Neural cell (in vitro differentiated cells): ENCODE measurements at regions not wholly inside any gene's neighbourhood (a gene's known extent, or its start where the extent isn't known, plus 50 kb on each side); places are given as distances from the start of the nearest gene placed in this dataset.

Experiments used
- H2AFZ ChIP-seq: fragments of 200-600, 300-800 bp; sonication (generic), shearing (Covaris generic); 2 replicates; pipeline ENCODE4 v1.6.0; 2014; ENCODE audit warnings: low read depth, mild to moderate bottlenecking, antibody characterized with exemption, low read length, moderate library complexity
- H3F3A ChIP-seq: fragments of 200-600 bp; shearing (Covaris generic); 2 replicates; pipeline ENCODE4 v1.6.1; 2016; ENCODE audit warnings: mild to moderate bottlenecking, moderate library complexity, mixed read lengths, antibody characterized with exemption, low read length; ENCODE audit not compliant: insufficient read depth, poor library complexity, severe bottlenecking
- H3K27ac ChIP-seq: fragments of 200-600, 300-800 bp; sonication (generic), shearing (Covaris generic); 2 replicates; pipeline ENCODE4 v1.5.1; 2014; ENCODE audit warnings: mild to moderate bottlenecking, low read length, moderate library complexity
- H3K27me3 ChIP-seq: fragments of 300-800, 200-600 bp; sonication (generic), shearing (Covaris generic); 2 replicates; pipeline ENCODE4 v1.6.0; 2014; ENCODE audit warnings: mild to moderate bottlenecking, low read depth, low read length, moderate library complexity; ENCODE audit not compliant: insufficient read depth
- H3K36me3 ChIP-seq: fragments of 300-800, 200-600 bp; sonication (generic), shearing (Covaris generic); 2 replicates; pipeline ENCODE4 v1.5.1; 2014; ENCODE audit warnings: mild to moderate bottlenecking, antibody characterized with exemption, low read length, moderate library complexity; ENCODE audit not compliant: insufficient read depth
- H3K4me2 ChIP-seq: fragments of 300-800, 200-600 bp; sonication (generic), shearing (Covaris generic); 2 replicates; pipeline ENCODE4 v1.6.0; 2014; ENCODE audit warnings: mild to moderate bottlenecking, low read length
- H3K4me3 ChIP-seq: fragments of 300-800, 200-600 bp; sonication (generic), shearing (Covaris generic); 2 replicates; pipeline ENCODE4 v1.5.1; 2014; ENCODE audit warnings: mild to moderate bottlenecking, low read length, moderate library complexity
- H3K79me2 ChIP-seq: fragments of 200-600 bp; shearing (Covaris generic); replicated peaks from 2 replicates; pipeline ENCODE4 v1.6.0; 2014; ENCODE audit warnings: mild to moderate bottlenecking, low read length, moderate library complexity; ENCODE audit not compliant: insufficient read depth
- H3K9ac ChIP-seq: fragments of 300-800, 200-600 bp; sonication (generic), shearing (Covaris generic); 2 replicates; pipeline ENCODE4 v1.6.1; 2016; ENCODE audit warnings: mild to moderate bottlenecking, low read length, mixed read lengths
- H3K9me2 ChIP-seq: fragments of 200-600 bp; shearing (Covaris generic); 2 replicates; pipeline ENCODE4 v1.6.1; 2016; ENCODE audit warnings: mild to moderate bottlenecking, low read length, mixed read lengths; ENCODE audit not compliant: insufficient read depth
- H3K9me3 ChIP-seq: fragments of 200-600, 300-800 bp; sonication (generic), shearing (Covaris generic); 2 replicates; pipeline ENCODE4 v1.6.1; 2016; ENCODE audit warnings: mild to moderate bottlenecking, mixed run types, low read length, moderate library complexity, mixed read lengths
- H4K20me1 ChIP-seq: fragments of 200-600 bp; shearing (Covaris generic); 2 replicates; pipeline ENCODE4 v1.6.1; 2016; ENCODE audit warnings: mild to moderate bottlenecking, mixed run types; ENCODE audit not compliant: insufficient read depth
- CTCF ChIP-seq: fragments of 450-650 bp; IDR thresholded peaks from 2 replicates; pipeline ENCODE4 v1.5.1; 2014; ENCODE audit warnings: antibody characterized with exemption, mild to moderate bottlenecking, moderate library complexity; ENCODE audit not compliant: poor library complexity, severe bottlenecking
- EP300 ChIP-seq: fragments of 450-650 bp; conservative IDR thresholded peaks from 2 replicates; pipeline ENCODE4 v1.6.1; 2014; ENCODE audit warnings: antibody characterized with exemption, mild to moderate bottlenecking, moderate library complexity; ENCODE audit not compliant: poor library complexity, severe bottlenecking
- EZH2 ChIP-seq: fragments of 200-600, 300-800 bp; shearing (Covaris generic), sonication (generic); IDR thresholded peaks from 2 replicates; pipeline ENCODE4 v1.6.1; 2014; ENCODE audit warnings: antibody characterized with exemption, low read length, borderline replicate concordance, mild to moderate bottlenecking; ENCODE audit not compliant: insufficient read depth, poor library complexity, severe bottlenecking
- MXI1 ChIP-seq: fragments of 450-650 bp; conservative IDR thresholded peaks from 2 replicates; pipeline ENCODE4 v1.6.1; 2014; ENCODE audit warnings: antibody characterized with exemption, mild to moderate bottlenecking; ENCODE audit not compliant: poor library complexity, severe bottlenecking
- POLR2AphosphoS5 ChIP-seq: IDR thresholded peaks from 2 replicates; pipeline ENCODE4 v1.6.1; 2012
- RAD21 ChIP-seq: fragments of 450-650 bp; conservative IDR thresholded peaks from 2 replicates; pipeline ENCODE4 v1.6.1; 2014; ENCODE audit warnings: antibody characterized with exemption, mild to moderate bottlenecking, moderate library complexity
- REST ChIP-seq: IDR thresholded peaks from 2 replicates; pipeline ENCODE4 v1.6.1; 2012; ENCODE audit warnings: borderline replicate concordance
- SMC3 ChIP-seq: fragments of 450-650 bp; conservative IDR thresholded peaks from 2 replicates; pipeline ENCODE4 v1.6.1; 2014; ENCODE audit warnings: antibody characterized with exemption, mild to moderate bottlenecking, moderate library complexity; ENCODE audit not compliant: poor library complexity
- TAF1 ChIP-seq: IDR thresholded peaks from 2 replicates; pipeline ENCODE4 v1.6.1; 2012; ENCODE audit warnings: low read depth

- Histone ChIP-seq H3K9ac (no peak overlapping the region), H3F3A (no peaks in the 10 kb centered on the region)
Measured at GRCh38 chr20:55159230-55159629, 683.8 kb downstream of the DOK5 start.

GRCh38 chr20:55158446-55158845, 683.1 kb downstream of the DOK5 start:
- H3K9ac ChIP-seq, result no peak overlapping the region
- TF ChIP-seq EP300 (no peak), TAF1 (no peak), REST (no peak), RAD21 (no peak), CTCF (no peak), SMC3 (no peak), MXI1 (no peak)
- no peaks in the 10 kb centered on the region for H4K20me1 ChIP-seq
- H3K9me3 ChIP-seq, result no peaks in the 10 kb centered on the region
- no peaks in the 10 kb centered on the region for H3K27me3 ChIP-seq
- no peaks in the 10 kb centered on the region for H3K9me2 ChIP-seq
- H2AFZ ChIP-seq, result no peak overlapping the region
- H3K4me3 ChIP-seq, result no peak overlapping the region
- no peaks in the 10 kb centered on the region for H3F3A ChIP-seq
- no peaks in the 10 kb centered on the region for H3K79me2 ChIP-seq
- H3K27ac ChIP-seq, result no peak overlapping the region
- no peaks in the 10 kb centered on the region for H3K36me3 ChIP-seq
- no peak overlapping the region for H3K4me2 ChIP-seq

More at GRCh38 chr20:55159230-55159629, 683.8 kb downstream of the DOK5 start:
- Histone ChIP-seq H3K79me2 (no peaks in the 10 kb centered on the region), H4K20me1 (no peaks in the 10 kb centered on the region), H3K4me3 (no peak overlapping the region), H3K27me3 (no peaks in the 10 kb centered on the region), H3K36me3 (no peaks in the 10 kb centered on the region), H3K9me3 (no peaks in the 10 kb centered on the region), H3K4me2 (no peak overlapping the region), H3K9me2 (no peaks in the 10 kb centered on the region), H3K27ac (no peak overlapping the region), H2AFZ (no peak overlapping the region)
- TF ChIP-seq TAF1 (no peak), CTCF (no peak), EZH2 (no peak), MXI1 (no peak), REST (no peak), SMC3 (no peak), EP300 (no peak), RAD21 (no peak), POLR2AphosphoS5 (no peak)
